HEK293T (cell line): ENCODE measurements at regions not wholly inside any gene's neighbourhood (a gene's known extent, or its start where the extent isn't known, plus 50 kb on each side); places are given as distances from the start of the nearest gene placed in this dataset.

Source experiments
- CTCF ChIA-PET: fragments of 350-600 bp; formaldehyde crosslinking; extraction: SDS; loops from one replicate; lab custom pipeline; 2021; ENCODE audit warnings: antibody characterized with exemption, inconsistent platforms; lab: Yijun Ruan, JAX
- POLR2A ChIA-PET: fragments of 350-600 bp; formaldehyde crosslinking; extraction: SDS; loops from one replicate; lab custom pipeline; 2020; ENCODE audit warnings: antibody characterized with exemption, inconsistent platforms; lab: Yijun Ruan, JAX
- DNase-seq: peaks from one replicate; pipeline ENCODE4 v3.0.0; 2012; ENCODE audit warnings: mixed read lengths; ENCODE audit errors: extremely low spot score
- ARNT ChIP-seq: fragments of 450-650 bp; IDR thresholded peaks from 2 replicates; pipeline ENCODE4 v1.6.1; 2017; ENCODE audit warnings: mild to moderate bottlenecking
- BHLHE40 ChIP-seq: fragments of 450-650 bp; IDR thresholded peaks from 2 replicates; pipeline ENCODE4 v1.6.1; 2016; ENCODE audit warnings: mild to moderate bottlenecking, moderate library complexity, borderline replicate concordance
- CTBP1 ChIP-seq: fragments of 450-650 bp; IDR thresholded peaks from 2 replicates; pipeline ENCODE4 v1.6.1; 2016; ENCODE audit warnings: borderline replicate concordance
- ELF4 ChIP-seq: fragments of 450-650 bp; IDR thresholded peaks from 2 replicates; pipeline ENCODE4 v1.6.1; 2017; ENCODE audit warnings: antibody characterized with exemption
- FOXA1 ChIP-seq: fragments of 450-650 bp; IDR thresholded peaks from 2 replicates; pipeline ENCODE4 v1.6.1; 2016; ENCODE audit warnings: mild to moderate bottlenecking
- FOXK2 ChIP-seq: fragments of 450-650 bp; IDR thresholded peaks from 2 replicates; pipeline ENCODE4 v1.6.1; 2016; ENCODE audit warnings: mild to moderate bottlenecking
- FOXM1 ChIP-seq: fragments of 450-650 bp; IDR thresholded peaks from 2 replicates; pipeline ENCODE4 v1.6.1; 2017; ENCODE audit warnings: mild to moderate bottlenecking, borderline replicate concordance
- HDGF ChIP-seq: fragments of 450-650 bp; IDR thresholded peaks from 2 replicates; pipeline ENCODE4 v1.6.1; 2017; ENCODE audit warnings: antibody characterized with exemption, borderline replicate concordance
- L3MBTL2 ChIP-seq: fragments of 450-650 bp; conservative IDR thresholded peaks from 2 replicates; pipeline ENCODE4 v1.6.1; 2016; ENCODE audit warnings: mild to moderate bottlenecking
- LEF1 ChIP-seq: fragments of 450-650 bp; IDR thresholded peaks from 2 replicates; pipeline ENCODE4 v1.6.1; 2017; ENCODE audit warnings: mild to moderate bottlenecking, borderline replicate concordance
- NFRKB ChIP-seq: fragments of 450-650 bp; IDR thresholded peaks from 2 replicates; pipeline ENCODE4 v1.6.1; 2016; ENCODE audit warnings: mild to moderate bottlenecking, moderate library complexity
- SP1 ChIP-seq: fragments of 450-650 bp; IDR thresholded peaks from 2 replicates; pipeline ENCODE4 v1.6.1; 2017
- SUZ12 ChIP-seq: fragments of 450-650 bp; IDR thresholded peaks from 2 replicates; pipeline ENCODE4 v1.6.1; 2016; ENCODE audit warnings: mild to moderate bottlenecking
- TARDBP ChIP-seq: fragments of 450-650 bp; IDR thresholded peaks from 2 replicates; pipeline ENCODE4 v1.6.1; 2016
- ZNF384 ChIP-seq: fragments of 450-650 bp; IDR thresholded peaks from 2 replicates; pipeline ENCODE4 v1.6.1; 2016
- TF ChIP-seq, protein P1 (sequence below): fragments of 450-650 bp; IDR thresholded peaks from 2 replicates; pipeline ENCODE4 v1.6.1; 2016

DNA sequence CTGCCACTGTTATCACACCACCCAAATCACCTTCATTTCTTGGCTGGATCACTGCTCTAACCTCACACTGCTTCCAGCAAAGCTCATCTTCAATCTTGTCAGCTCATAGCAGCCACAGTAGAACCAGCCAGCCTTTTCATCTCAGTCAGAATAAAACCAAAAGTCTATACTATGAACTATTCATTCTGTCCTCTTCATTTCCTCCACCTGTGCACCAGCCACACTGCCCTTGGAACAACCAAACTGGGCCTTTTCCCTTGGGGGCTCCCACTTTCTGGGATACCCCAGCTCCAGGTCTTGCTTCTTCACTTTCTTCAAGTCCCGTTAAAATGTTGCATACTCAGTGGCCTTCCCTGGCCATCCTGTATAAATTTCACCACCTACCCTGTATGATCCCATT is 234.4 kb upstream of the DAAM1 start:
- POLR2A ChIA-PET = no interaction called here
- DNase-seq = no peak
- TF ChIP-seq CTBP1 = no peak
- no peak for TF ChIP-seq ZNF384
- CTCF ChIA-PET = no interaction called here

DNA sequence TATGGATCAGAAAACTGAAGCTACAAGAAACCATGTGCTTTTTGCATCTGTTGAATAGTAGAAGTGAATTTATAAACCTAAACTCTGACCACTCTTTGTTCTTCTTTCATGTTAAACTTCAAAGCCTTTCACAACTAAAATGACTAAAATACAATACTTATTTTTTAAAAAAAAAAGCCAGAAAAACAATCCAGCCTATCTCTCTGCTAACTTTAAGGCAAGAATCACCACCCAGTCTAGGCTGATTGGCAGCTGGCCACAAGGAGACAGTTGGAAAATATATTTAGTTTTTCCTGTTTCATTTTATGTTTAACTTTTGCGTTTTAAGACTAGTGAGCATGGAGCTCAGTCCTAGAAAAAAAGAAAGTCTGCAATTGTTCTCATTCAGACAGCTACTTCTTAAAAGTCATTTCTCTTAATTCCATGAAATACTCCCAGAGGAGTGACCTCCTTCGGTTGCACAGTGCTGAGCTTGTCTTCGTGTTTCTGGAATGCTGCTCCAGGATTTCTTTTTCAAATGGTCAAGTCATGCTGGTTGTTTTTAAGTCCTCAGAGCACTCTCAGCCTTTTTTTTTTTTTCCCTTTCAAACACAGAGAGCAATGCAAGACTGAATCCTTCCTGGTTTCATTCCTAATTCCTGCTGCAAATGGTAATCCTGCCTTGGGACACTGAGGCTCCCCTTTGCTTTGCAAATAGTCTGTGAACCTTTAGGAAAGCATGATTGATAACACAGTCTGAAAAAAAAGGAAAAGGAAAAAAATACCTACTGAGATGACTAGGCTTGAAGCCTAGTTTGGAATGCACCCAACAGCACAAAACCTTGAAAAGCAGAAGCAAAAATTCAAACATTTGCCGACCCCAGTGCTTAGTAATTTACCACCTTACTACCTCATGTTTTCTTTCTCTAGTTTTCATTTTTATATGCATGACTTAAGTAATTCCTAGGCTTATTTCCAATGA is 233.3 kb upstream of the DAAM1 start:
- POLR2A ChIA-PET = no interaction called here

DNA sequence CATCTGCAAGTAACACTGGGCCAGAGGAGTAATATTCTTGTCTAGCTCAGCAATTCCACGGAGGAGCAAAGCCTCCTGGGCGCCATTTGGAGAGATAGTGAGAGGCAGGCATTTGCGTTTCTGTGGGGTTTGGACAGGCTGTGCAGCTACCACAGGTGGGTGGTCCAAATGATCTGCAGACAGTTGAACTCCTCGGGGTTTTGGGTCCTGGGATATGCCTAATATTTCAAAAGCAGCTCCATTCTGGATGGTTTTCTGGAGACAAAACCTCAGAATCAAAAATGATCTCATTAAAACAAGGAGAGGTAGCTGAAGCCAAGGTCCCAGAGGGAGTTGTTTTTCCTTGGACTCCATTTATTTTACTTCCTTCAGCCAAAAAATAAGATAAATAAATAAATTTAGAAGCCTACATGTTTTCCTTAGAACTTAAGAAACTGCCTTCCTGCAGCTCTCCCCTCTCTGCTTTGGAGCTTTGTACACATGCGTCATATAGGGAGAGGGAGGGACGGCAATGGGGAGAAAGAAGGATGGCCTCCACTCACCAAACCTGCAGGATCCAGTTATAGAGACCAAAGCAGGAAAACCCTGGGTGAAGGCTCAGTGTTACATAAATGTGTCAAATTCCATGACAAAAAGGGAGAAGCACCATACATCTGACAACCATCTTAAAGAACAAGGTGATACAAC is 227.3 kb upstream of the DAAM1 start:
- POLR2A ChIA-PET = no interaction called here
- TF ChIP-seq, protein P1, sequence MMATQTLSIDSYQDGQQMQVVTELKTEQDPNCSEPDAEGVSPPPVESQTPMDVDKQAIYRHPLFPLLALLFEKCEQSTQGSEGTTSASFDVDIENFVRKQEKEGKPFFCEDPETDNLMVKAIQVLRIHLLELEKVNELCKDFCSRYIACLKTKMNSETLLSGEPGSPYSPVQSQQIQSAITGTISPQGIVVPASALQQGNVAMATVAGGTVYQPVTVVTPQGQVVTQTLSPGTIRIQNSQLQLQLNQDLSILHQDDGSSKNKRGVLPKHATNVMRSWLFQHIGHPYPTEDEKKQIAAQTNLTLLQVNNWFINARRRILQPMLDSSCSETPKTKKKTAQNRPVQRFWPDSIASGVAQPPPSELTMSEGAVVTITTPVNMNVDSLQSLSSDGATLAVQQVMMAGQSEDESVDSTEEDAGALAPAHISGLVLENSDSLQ = no peak
- no peak for TF ChIP-seq ELF4
- no peak for TF ChIP-seq FOXA1
- no peak for TF ChIP-seq FOXK2
- TF ChIP-seq CTBP1 = no peak
- TF ChIP-seq HDGF = no peak
- TF ChIP-seq ARNT = no peak
- no peak for TF ChIP-seq SP1

More for the DNA sequence above, 233.3 kb upstream of the DAAM1 start:
- DNase-seq = no peak
- CTCF ChIA-PET = no interaction called here
- no peak for TF ChIP-seq HDGF
- no peak for TF ChIP-seq TARDBP
- TF ChIP-seq LEF1 = no peak
- no peak for TF ChIP-seq ZNF384
- no peak for TF ChIP-seq FOXK2
- TF ChIP-seq ELF4 = no peak
- no peak for TF ChIP-seq BHLHE40
- TF ChIP-seq SP1 = no peak
- no peak for TF ChIP-seq SUZ12
- TF ChIP-seq, protein P1 = no peak

DNA sequence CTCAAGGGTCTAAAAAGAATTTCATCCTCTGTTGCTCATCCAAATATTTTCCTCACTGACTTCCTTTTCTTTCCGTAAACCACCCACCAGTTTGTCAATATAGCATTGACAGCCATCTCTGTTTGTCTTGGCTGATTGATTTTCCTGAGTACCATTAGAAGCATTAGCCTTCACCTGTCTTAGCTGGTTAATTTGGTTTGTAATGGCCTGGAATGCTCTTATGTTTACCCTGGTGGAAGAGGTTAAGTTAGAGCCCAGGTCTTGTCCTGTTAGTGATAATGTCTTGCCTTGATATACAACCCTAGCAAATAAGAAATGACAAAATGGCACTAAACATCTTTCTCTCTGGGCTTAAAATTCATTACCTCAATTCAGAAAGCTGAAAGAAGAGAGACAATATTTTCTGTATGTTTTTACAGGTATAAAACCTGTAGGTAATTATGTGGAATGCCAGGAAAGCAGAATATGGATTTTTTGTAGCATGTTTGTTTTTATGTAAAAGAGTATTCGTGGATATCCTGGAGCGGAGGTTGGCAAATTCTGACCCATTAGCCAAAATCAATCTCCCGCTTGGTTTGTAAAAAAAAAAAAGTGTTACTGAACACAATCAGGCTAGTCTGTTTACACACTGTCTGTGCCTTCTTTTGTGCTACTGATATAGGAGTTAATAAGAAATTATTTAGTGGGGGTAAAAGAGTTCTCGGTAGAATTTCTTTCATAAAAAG is 224.4 kb upstream of the DAAM1 start:
- no peak for DNase-seq
- ChIA-PET CTCF (no interaction called here), POLR2A (no interaction called here)
- no peak for TF ChIP-seq HDGF
- TF ChIP-seq BHLHE40 = no peak
- TF ChIP-seq TARDBP = no peak
- TF ChIP-seq FOXA1 = no peak
- TF ChIP-seq, protein P1 = no peak
- no peak for TF ChIP-seq ARNT
- no peak for TF ChIP-seq FOXK2
- no peak for TF ChIP-seq ZNF384
- no peak for TF ChIP-seq LEF1
- no peak for TF ChIP-seq FOXM1
- no peak for TF ChIP-seq SUZ12
- TF ChIP-seq SP1 = no peak
- TF ChIP-seq ELF4 = no peak
- no peak for TF ChIP-seq CTBP1
- TF ChIP-seq L3MBTL2 = no peak
- no peak for TF ChIP-seq NFRKB

More for the DNA sequence above, 227.3 kb upstream of the DAAM1 start:
- CTCF ChIA-PET = no interaction called here
- DNase-seq = no peak

DNA sequence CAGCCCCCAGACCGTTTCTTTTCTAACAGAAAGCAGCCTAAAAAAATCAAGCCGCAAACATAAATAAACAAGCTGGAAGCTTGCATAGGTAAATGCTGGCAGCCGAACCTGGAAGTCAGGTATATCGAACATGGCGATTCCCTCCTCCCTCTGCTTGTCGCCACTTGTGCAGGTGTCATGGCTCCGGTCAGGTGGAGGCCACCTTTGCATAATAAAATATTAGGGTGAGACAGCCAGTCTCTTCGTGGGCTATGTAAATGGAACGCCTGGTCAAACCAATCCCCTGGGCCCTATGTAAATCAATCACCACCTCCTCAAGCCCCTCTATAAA is 223.9 kb upstream of the DAAM1 start:
- DNase-seq = no peak
- CTCF ChIA-PET = no interaction called here
- TF ChIP-seq TARDBP (no peak), BHLHE40 (no peak), NFRKB (no peak), LEF1 (no peak), ARNT (no peak), FOXA1 (no peak), ELF4 (no peak), FOXK2 (no peak), L3MBTL2 (no peak), SUZ12 (no peak), SP1 (no peak), FOXM1 (no peak), HDGF (no peak), ZNF384 (no peak), CTBP1 (no peak)
- TF ChIP-seq, protein P1 = no peak
- POLR2A ChIA-PET = no interaction called here
